GM23338 (cell line): ENCODE measurements at regions not wholly inside any gene's neighbourhood (a gene's known extent, or its start where the extent isn't known, plus 50 kb on each side); places are given as distances from the start of the nearest gene placed in this dataset.

Experiments
- ATAC-seq: fragments of 200-7000 bp; cut with Tn5 transposase; 3 replicates; pipeline ENCODE4 v1.9.1; 2020
- DNase-seq: peaks from one replicate; pipeline ENCODE4 v3.0.0-alpha.2; 2015; ENCODE audit warnings: low spot score
- H2AFZ ChIP-seq: fragments of 200-600 bp; sonication (generic); 2 replicates; pipeline ENCODE4 v1.8.0; 2016; ENCODE audit warnings: antibody characterized with exemption, mild to moderate bottlenecking, moderate library complexity
- H3F3A ChIP-seq: fragments of 200-600 bp; sonication (generic); replicated peaks from 2 replicates; pipeline ENCODE4 v1.8.0; 2017; ENCODE audit warnings: antibody characterized with exemption, mixed run types, low read depth
- H3K27ac ChIP-seq: fragments of 200-600 bp; sonication (generic); 2 replicates; pipeline ENCODE4 v1.6.1; 2016; ENCODE audit warnings: low read depth
- H3K27me3 ChIP-seq: fragments of 200-600 bp; sonication (generic); 2 replicates; pipeline ENCODE4 v1.8.0; 2016; ENCODE audit warnings: mild to moderate bottlenecking, mixed run types, moderate library complexity; ENCODE audit not compliant: insufficient read depth
- H3K36me3 ChIP-seq: fragments of 200-600 bp; sonication (generic); 2 replicates; pipeline ENCODE4 v1.8.0; 2016; ENCODE audit warnings: mild to moderate bottlenecking; ENCODE audit not compliant: insufficient read depth
- H3K4me1 ChIP-seq: fragments of 200-600 bp; sonication (generic); 2 replicates; pipeline ENCODE4 v1.8.0; 2016; ENCODE audit warnings: mild to moderate bottlenecking, moderate library complexity; ENCODE audit not compliant: insufficient read depth
- H3K4me2 ChIP-seq: fragments of 200-600 bp; sonication (generic); 2 replicates; pipeline ENCODE4 v1.7.1; 2017; ENCODE audit warnings: mixed run types
- H3K4me3 ChIP-seq: fragments of 200-600 bp; sonication (generic); 2 replicates; pipeline ENCODE4 v1.6.1; 2016; ENCODE audit warnings: mixed run types
- H3K79me2 ChIP-seq: fragments of 200-600 bp; sonication (generic); replicated peaks from 2 replicates; pipeline ENCODE4 v1.8.0; 2017; ENCODE audit warnings: mild to moderate bottlenecking; ENCODE audit not compliant: insufficient read depth
- H3K9me2 ChIP-seq: fragments of 200-600 bp; sonication (generic); 2 replicates; pipeline ENCODE4 v1.8.0; 2017; ENCODE audit not compliant: insufficient read depth
- H4K20me1 ChIP-seq: fragments of 200-600 bp; sonication (generic); replicated peaks from 2 replicates; pipeline ENCODE4 v1.8.0; 2017; ENCODE audit warnings: mild to moderate bottlenecking; ENCODE audit not compliant: insufficient read depth
- H3K27ac Mint-ChIP-seq: 2 replicates; pipeline ENCODE4 v1.8.0; 2020; ENCODE audit warnings: inconsistent platforms, mild to moderate bottlenecking, moderate library complexity, mixed read lengths
- H3K27me3 Mint-ChIP-seq: 3 replicates; pipeline ENCODE4 v1.8.0; 2022; ENCODE audit warnings: low read depth, mild to moderate bottlenecking, moderate library complexity, mixed read lengths, inconsistent platforms; ENCODE audit not compliant: insufficient read depth, poor library complexity
- H3K36me3 Mint-ChIP-seq: 3 replicates; pipeline ENCODE4 v1.8.0; 2021; ENCODE audit warnings: low read depth, mild to moderate bottlenecking, inconsistent platforms, moderate library complexity, mixed read lengths
- H3K4me1 Mint-ChIP-seq: 3 replicates; pipeline ENCODE4 v1.8.0; 2020; ENCODE audit warnings: mild to moderate bottlenecking, inconsistent platforms, mixed read lengths
- H3K4me3 Mint-ChIP-seq: 3 replicates; pipeline ENCODE4 v1.8.0; 2021; ENCODE audit warnings: moderate library complexity, mild to moderate bottlenecking, inconsistent platforms, mixed read lengths
- H3K9me3 Mint-ChIP-seq: 3 replicates; pipeline ENCODE4 v1.8.0; 2020; ENCODE audit warnings: moderate library complexity, mild to moderate bottlenecking, inconsistent platforms, mixed read lengths
- CREB1 ChIP-seq: fragments of 250-450 bp; sonication (Bioruptor Pico); IDR thresholded peaks from 2 replicates; pipeline ENCODE4 v1.5.0; 2020; ENCODE audit warnings: low read depth, mild to moderate bottlenecking, moderate library complexity
- EZH2 ChIP-seq: fragments of 200-600 bp; sonication (generic); IDR thresholded peaks from one replicate; pipeline ENCODE4 v1.8.0; 2017; ENCODE audit warnings: antibody characterized with exemption, mild to moderate bottlenecking, low read depth; ENCODE audit not compliant: unreplicated experiment
- EZH2phosphoT487 ChIP-seq: fragments of 200-600 bp; sonication (generic); IDR thresholded peaks from one replicate; pipeline ENCODE4 v1.8.1; 2018; ENCODE audit warnings: antibody characterized with exemption; ENCODE audit not compliant: unreplicated experiment
- JUNB ChIP-seq: IDR thresholded peaks from one replicate; pipeline ENCODE4 v1.6.1; 2016; ENCODE audit warnings: antibody characterized with exemption; ENCODE audit not compliant: unreplicated experiment
- NANOG ChIP-seq: IDR thresholded peaks from 2 replicates; pipeline ENCODE4 v1.6.1; 2016; ENCODE audit warnings: antibody characterized with exemption, borderline replicate concordance
- POLR2AphosphoS5 ChIP-seq: IDR thresholded peaks from 2 replicates; pipeline ENCODE4 v1.6.1; 2016; ENCODE audit warnings: antibody characterized with exemption, low read depth
- STAT1 ChIP-seq: IDR thresholded peaks from one replicate; pipeline ENCODE4 v1.6.1; 2016; ENCODE audit warnings: antibody characterized with exemption; ENCODE audit not compliant: unreplicated experiment
- ZNF114 ChIP-seq: fragments of 250-450 bp; sonication (Bioruptor Pico); IDR thresholded peaks from 2 replicates; pipeline ENCODE4 v1.5.0; 2020; ENCODE audit warnings: mild to moderate bottlenecking, moderate library complexity
- ZNF331 ChIP-seq: fragments of 250-450 bp; sonication (Bioruptor Pico); IDR thresholded peaks from 2 replicates; pipeline ENCODE4 v1.5.0; 2020; ENCODE audit warnings: low read depth, mild to moderate bottlenecking, moderate library complexity
- TF ChIP-seq, protein P1 (sequence below), 2 experiments: fragments of 200-600 bp in 1 of 2; sonication (generic) in 1 of 2; conservative IDR thresholded peaks; 2 replicates each; pipeline versions ENCODE4 v1.5.1 to v1.6.1; 2016 to 2017; ENCODE audit warnings: antibody characterized with exemption in 2 of 2, low read depth in 2 of 2, mild to moderate bottlenecking in 2 of 2, moderate library complexity in 1 of 2
- TF ChIP-seq, protein P2 (sequence below): fragments of 250-450 bp; sonication (Bioruptor Pico); IDR thresholded peaks from 2 replicates; pipeline ENCODE4 v1.5.0; 2020; ENCODE audit warnings: mild to moderate bottlenecking, moderate library complexity
- TF ChIP-seq, protein P3 (sequence below): IDR thresholded peaks from one replicate; pipeline ENCODE4 v1.6.1; 2018; ENCODE audit warnings: antibody characterized with exemption; ENCODE audit not compliant: unreplicated experiment
- TF ChIP-seq, protein P4 (sequence below): IDR thresholded peaks from 2 replicates; pipeline ENCODE4 v1.6.1; 2016; ENCODE audit warnings: antibody characterized with exemption

DNA sequence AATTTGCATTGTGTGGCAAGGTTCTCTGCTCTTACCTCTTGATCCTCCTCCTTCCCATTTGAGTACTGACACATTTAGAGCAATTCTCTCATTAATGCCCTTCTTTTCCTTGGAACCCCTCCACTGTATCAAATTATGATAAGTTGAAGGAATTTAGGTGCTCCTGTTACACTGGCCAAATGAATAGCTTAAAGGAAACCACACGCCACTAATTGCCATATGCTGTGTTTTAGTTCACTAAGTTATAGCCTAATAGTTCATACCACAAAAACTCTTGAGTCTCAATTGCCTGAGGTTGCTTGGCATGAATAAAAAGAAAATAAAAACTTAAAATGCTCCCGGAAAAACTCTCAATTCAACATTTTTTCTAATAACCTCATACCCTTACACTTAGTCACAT lies 1239.3 kb downstream of the EPHA7 start:
- peaks cover 3% of the 10 kb centered on the region; the same call in 1 of the 3 replicates for H3K4me1 Mint-ChIP-seq
- no peak overlapping the region for H3K27ac Mint-ChIP-seq
- Histone ChIP-seq H2AFZ (no peak overlapping the region), H3K4me2 (no peak overlapping the region), H3F3A (no peaks in the 10 kb centered on the region), H3K27me3 (no peaks in the 10 kb centered on the region), H4K20me1 (no peaks in the 10 kb centered on the region), H3K36me3 (no peaks in the 10 kb centered on the region), H3K4me3 (no peak overlapping the region), H3K27ac (no peak overlapping the region), H3K9me2 (no peaks in the 10 kb centered on the region), H3K4me1 (no peaks in the 10 kb centered on the region), H3K79me2 (no peaks in the 10 kb centered on the region)
- H3K9me3 Mint-ChIP-seq, result no peaks in the 10 kb centered on the region
- DNase-seq, result no peak
- no peaks in the 10 kb centered on the region for H3K27me3 Mint-ChIP-seq
- ATAC-seq, result no peak
- TF ChIP-seq CREB1 (CRISPR knock-in tag) (no peak), ZNF331 (CRISPR knock-in tag) (no peak), NANOG (no peak), EZH2 (no peak), POLR2AphosphoS5 (no peak), JUNB (no peak), STAT1 (no peak), EZH2phosphoT487 (no peak), ZNF114 (CRISPR knock-in tag) (no peak)
- TF ChIP-seq, protein P1, sequence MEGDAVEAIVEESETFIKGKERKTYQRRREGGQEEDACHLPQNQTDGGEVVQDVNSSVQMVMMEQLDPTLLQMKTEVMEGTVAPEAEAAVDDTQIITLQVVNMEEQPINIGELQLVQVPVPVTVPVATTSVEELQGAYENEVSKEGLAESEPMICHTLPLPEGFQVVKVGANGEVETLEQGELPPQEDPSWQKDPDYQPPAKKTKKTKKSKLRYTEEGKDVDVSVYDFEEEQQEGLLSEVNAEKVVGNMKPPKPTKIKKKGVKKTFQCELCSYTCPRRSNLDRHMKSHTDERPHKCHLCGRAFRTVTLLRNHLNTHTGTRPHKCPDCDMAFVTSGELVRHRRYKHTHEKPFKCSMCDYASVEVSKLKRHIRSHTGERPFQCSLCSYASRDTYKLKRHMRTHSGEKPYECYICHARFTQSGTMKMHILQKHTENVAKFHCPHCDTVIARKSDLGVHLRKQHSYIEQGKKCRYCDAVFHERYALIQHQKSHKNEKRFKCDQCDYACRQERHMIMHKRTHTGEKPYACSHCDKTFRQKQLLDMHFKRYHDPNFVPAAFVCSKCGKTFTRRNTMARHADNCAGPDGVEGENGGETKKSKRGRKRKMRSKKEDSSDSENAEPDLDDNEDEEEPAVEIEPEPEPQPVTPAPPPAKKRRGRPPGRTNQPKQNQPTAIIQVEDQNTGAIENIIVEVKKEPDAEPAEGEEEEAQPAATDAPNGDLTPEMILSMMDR (conservative IDR thresholded peaks at IDR 0.05; ENCODE audit: low read depth in 2 of 2), result no peak
- TF ChIP-seq, protein P2, sequence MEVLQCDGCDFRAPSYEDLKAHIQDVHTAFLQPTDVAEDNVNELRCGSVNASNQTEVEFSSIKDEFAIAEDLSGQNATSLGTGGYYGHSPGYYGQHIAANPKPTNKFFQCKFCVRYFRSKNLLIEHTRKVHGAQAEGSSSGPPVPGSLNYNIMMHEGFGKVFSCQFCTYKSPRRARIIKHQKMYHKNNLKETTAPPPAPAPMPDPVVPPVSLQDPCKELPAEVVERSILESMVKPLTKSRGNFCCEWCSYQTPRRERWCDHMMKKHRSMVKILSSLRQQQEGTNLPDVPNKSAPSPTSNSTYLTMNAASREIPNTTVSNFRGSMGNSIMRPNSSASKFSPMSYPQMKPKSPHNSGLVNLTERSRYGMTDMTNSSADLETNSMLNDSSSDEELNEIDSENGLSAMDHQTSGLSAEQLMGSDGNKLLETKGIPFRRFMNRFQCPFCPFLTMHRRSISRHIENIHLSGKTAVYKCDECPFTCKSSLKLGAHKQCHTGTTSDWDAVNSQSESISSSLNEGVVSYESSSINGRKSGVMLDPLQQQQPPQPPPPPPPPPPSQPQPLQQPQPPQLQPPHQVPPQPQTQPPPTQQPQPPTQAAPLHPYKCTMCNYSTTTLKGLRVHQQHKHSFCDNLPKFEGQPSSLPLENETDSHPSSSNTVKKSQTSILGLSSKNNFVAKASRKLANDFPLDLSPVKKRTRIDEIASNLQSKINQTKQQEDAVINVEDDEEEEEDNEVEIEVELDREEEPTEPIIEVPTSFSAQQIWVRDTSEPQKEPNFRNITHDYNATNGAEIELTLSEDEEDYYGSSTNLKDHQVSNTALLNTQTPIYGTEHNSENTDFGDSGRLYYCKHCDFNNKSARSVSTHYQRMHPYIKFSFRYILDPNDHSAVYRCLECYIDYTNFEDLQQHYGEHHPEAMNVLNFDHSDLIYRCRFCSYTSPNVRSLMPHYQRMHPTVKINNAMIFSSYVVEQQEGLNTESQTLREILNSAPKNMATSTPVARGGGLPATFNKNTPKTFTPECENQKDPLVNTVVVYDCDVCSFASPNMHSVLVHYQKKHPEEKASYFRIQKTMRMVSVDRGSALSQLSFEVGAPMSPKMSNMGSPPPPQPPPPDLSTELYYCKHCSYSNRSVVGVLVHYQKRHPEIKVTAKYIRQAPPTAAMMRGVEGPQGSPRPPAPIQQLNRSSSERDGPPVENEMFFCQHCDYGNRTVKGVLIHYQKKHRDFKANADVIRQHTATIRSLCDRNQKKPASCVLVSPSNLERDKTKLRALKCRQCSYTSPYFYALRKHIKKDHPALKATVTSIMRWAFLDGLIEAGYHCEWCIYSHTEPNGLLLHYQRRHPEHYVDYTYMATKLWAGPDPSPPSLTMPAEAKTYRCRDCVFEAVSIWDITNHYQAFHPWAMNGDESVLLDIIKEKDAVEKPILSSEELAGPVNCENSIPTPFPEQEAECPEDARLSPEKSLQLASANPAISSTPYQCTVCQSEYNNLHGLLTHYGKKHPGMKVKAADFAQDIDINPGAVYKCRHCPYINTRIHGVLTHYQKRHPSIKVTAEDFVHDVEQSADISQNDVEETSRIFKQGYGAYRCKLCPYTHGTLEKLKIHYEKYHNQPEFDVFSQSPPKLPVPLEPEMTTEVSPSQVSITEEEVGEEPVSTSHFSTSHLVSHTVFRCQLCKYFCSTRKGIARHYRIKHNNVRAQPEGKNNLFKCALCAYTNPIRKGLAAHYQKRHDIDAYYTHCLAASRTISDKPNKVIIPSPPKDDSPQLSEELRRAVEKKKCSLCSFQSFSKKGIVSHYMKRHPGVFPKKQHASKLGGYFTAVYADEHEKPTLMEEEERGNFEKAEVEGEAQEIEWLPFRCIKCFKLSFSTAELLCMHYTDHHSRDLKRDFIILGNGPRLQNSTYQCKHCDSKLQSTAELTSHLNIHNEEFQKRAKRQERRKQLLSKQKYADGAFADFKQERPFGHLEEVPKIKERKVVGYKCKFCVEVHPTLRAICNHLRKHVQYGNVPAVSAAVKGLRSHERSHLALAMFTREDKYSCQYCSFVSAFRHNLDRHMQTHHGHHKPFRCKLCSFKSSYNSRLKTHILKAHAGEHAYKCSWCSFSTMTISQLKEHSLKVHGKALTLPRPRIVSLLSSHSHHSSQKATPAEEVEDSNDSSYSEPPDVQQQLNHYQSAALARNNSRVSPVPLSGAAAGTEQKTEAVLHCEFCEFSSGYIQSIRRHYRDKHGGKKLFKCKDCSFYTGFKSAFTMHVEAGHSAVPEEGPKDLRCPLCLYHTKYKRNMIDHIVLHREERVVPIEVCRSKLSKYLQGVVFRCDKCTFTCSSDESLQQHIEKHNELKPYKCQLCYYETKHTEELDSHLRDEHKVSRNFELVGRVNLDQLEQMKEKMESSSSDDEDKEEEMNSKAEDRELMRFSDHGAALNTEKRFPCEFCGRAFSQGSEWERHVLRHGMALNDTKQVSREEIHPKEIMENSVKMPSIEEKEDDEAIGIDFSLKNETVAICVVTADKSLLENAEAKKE (CRISPR knock-in tag), result no peak
- TF ChIP-seq, protein P3, sequence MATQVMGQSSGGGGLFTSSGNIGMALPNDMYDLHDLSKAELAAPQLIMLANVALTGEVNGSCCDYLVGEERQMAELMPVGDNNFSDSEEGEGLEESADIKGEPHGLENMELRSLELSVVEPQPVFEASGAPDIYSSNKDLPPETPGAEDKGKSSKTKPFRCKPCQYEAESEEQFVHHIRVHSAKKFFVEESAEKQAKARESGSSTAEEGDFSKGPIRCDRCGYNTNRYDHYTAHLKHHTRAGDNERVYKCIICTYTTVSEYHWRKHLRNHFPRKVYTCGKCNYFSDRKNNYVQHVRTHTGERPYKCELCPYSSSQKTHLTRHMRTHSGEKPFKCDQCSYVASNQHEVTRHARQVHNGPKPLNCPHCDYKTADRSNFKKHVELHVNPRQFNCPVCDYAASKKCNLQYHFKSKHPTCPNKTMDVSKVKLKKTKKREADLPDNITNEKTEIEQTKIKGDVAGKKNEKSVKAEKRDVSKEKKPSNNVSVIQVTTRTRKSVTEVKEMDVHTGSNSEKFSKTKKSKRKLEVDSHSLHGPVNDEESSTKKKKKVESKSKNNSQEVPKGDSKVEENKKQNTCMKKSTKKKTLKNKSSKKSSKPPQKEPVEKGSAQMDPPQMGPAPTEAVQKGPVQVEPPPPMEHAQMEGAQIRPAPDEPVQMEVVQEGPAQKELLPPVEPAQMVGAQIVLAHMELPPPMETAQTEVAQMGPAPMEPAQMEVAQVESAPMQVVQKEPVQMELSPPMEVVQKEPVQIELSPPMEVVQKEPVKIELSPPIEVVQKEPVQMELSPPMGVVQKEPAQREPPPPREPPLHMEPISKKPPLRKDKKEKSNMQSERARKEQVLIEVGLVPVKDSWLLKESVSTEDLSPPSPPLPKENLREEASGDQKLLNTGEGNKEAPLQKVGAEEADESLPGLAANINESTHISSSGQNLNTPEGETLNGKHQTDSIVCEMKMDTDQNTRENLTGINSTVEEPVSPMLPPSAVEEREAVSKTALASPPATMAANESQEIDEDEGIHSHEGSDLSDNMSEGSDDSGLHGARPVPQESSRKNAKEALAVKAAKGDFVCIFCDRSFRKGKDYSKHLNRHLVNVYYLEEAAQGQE, result no peak
- TF ChIP-seq, protein P4, sequence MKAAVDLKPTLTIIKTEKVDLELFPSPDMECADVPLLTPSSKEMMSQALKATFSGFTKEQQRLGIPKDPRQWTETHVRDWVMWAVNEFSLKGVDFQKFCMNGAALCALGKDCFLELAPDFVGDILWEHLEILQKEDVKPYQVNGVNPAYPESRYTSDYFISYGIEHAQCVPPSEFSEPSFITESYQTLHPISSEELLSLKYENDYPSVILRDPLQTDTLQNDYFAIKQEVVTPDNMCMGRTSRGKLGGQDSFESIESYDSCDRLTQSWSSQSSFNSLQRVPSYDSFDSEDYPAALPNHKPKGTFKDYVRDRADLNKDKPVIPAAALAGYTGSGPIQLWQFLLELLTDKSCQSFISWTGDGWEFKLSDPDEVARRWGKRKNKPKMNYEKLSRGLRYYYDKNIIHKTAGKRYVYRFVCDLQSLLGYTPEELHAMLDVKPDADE, result no peak
- H3K36me3 Mint-ChIP-seq, result no peaks in the 10 kb centered on the region
- H3K4me3 Mint-ChIP-seq, result no peak overlapping the region
